Calu3 (cell line): ENCODE measurements at regions not wholly inside any gene's neighbourhood (a gene's known extent, or its start where the extent isn't known, plus 50 kb on each side); places are given as distances from the start of the nearest gene placed in this dataset.

Source experiments
- BruUV-seq: library from RNA; stranded (reverse); fragments of 400-500 nt; replicated peaks from 2 replicates; lab custom pipeline; 2021; lab: Mats Ljungman, UMichigan
- CTCF ChIA-PET: fragments of 300-600 bp; sonication (Branson Sonifier 250); formaldehyde crosslinking; loops from one replicate; lab custom pipeline; 2022; ENCODE audit warnings: antibody characterized with exemption; lab: Charles Lee
- DNase-seq: peaks from one replicate; pipeline ENCODE4 v3.0.0; 2022
- H3K27ac Mint-ChIP-seq: one replicate; pipeline ENCODE4 v1.8.0; 2022; ENCODE audit warnings: mixed read lengths; ENCODE audit not compliant: unreplicated experiment
- H3K27me3 Mint-ChIP-seq: one replicate; pipeline ENCODE4 v1.8.0; 2022; ENCODE audit warnings: mixed read lengths; ENCODE audit not compliant: unreplicated experiment
- H3K36me3 Mint-ChIP-seq: one replicate; pipeline ENCODE4 v1.8.0; 2022; ENCODE audit warnings: mild to moderate bottlenecking, moderate library complexity, mixed read lengths; ENCODE audit not compliant: insufficient read depth, unreplicated experiment
- H3K4me1 Mint-ChIP-seq: one replicate; pipeline ENCODE4 v1.8.0; 2022; ENCODE audit warnings: mild to moderate bottlenecking, low read depth, mixed read lengths; ENCODE audit not compliant: unreplicated experiment
- H3K4me3 Mint-ChIP-seq: one replicate; pipeline ENCODE4 v1.8.0; 2022; ENCODE audit warnings: mild to moderate bottlenecking, low read depth, moderate library complexity, mixed read lengths; ENCODE audit not compliant: unreplicated experiment
- H3K9me3 Mint-ChIP-seq: one replicate; pipeline ENCODE4 v1.8.0; 2022; ENCODE audit warnings: low read depth, mixed read lengths; ENCODE audit not compliant: unreplicated experiment
- intact Hi-C: fragments of 100-400 bp; cut with micrococcal nuclease; formaldehyde crosslinking; loops from one replicate; pipeline ENCODE4 v1.10.0; 2022; ENCODE audit not compliant: unreplicated experiment
- TF ChIP-seq, protein P1 (sequence below): fragments of 200-600 bp; IDR thresholded peaks from one replicate; pipeline ENCODE4 v1.8.0; 2022; ENCODE audit warnings: antibody characterized with exemption; ENCODE audit not compliant: unreplicated experiment

DNA sequence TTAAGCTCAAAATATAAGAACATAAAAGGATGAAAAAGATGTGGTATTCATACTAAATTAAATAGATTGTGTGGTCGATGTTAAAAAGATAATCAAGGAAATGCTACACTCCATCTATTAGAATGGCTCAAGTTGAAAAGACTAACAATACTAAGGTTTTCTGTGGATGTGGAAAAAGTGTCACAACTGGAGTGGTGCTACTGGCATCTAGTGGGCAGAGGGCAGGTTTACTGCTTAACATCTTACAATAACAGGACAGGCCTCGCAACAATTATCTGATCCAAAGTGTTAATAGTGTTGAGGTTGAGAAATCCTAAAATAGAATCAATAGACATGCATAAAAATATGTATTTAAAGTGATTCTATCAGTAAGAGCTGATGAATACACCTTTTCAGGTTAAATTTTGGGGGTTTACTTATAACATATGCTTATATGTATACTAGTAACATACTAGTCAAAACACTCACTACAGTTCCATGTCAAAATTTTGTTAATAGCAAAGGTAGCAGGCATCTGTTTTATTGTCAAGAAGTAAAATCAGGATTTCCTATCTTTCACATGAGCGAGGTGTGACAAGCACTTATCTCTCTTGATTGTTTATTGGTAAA is 91.5 kb upstream of the TMEFF2 start:
- BruUV-seq: no TSS peak
- Mint-ChIP-seq H3K27ac (no peak overlapping the region), H3K9me3 (no peaks in the 10 kb centered on the region), H3K27me3 (no peaks in the 10 kb centered on the region), H3K36me3 (no peaks in the 10 kb centered on the region), H3K4me3 (no peak overlapping the region), H3K4me1 (peaks cover 8% of the 10 kb centered on the region)
- intact Hi-C loops: loop anchor here (1.0 kb wide), 2 partner anchors 96 to 475 kb away; no protein-coding TSS in a partner anchor
- DNase-seq: no peak
- TF ChIP-seq, protein P1, sequence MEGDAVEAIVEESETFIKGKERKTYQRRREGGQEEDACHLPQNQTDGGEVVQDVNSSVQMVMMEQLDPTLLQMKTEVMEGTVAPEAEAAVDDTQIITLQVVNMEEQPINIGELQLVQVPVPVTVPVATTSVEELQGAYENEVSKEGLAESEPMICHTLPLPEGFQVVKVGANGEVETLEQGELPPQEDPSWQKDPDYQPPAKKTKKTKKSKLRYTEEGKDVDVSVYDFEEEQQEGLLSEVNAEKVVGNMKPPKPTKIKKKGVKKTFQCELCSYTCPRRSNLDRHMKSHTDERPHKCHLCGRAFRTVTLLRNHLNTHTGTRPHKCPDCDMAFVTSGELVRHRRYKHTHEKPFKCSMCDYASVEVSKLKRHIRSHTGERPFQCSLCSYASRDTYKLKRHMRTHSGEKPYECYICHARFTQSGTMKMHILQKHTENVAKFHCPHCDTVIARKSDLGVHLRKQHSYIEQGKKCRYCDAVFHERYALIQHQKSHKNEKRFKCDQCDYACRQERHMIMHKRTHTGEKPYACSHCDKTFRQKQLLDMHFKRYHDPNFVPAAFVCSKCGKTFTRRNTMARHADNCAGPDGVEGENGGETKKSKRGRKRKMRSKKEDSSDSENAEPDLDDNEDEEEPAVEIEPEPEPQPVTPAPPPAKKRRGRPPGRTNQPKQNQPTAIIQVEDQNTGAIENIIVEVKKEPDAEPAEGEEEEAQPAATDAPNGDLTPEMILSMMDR: no peak
- CTCF ChIA-PET: no interaction called here

DNA sequence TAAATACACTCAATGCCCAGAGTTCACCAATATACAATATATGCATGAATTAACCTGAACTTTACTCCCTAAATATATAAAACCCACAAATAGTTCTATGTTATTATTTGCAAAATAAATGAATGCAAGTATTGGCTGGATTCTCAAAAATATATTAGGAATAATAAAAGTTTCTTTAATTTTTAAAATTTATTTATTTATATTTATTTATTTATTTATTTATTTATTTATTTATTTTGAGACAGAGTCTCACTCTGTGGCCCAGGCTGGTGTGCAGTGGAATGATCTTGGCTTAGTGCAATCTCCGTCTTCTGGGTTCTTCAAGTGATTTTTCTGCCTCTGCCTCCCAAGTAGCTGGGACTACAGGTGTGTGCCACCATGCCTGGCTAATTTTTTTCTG is 88.7 kb upstream of the TMEFF2 start:
- no peak overlapping the region for H3K4me3 Mint-ChIP-seq

DNA sequence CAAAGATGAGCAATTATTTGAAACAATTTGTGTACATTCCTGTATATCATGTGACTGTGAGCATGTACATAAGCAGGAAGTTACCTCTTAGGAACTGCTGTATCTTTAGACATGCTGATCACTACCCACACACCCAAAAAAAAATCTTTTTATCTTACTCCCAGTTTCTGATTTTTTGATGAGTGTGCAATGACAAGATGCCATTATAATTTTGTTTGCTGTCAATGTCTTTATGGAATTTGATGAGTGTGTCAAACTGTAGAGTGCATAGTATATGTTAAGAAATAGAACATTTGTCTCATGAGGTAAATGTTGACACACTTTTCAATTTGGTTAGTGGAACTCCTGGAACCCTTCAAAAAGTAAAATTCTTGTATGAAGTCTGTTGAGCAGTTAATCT is 84.0 kb upstream of the TMEFF2 start:
- H3K9me3 Mint-ChIP-seq: peaks cover 10% of the 10 kb centered on the region
- H3K4me1 Mint-ChIP-seq: no peaks in the 10 kb centered on the region
- H3K27ac Mint-ChIP-seq: no peak overlapping the region
- no peaks in the 10 kb centered on the region for H3K36me3 Mint-ChIP-seq
- CTCF ChIA-PET: no interaction called here
- TF ChIP-seq, protein P1: no peak
- intact Hi-C loops: no loop called here
- H3K4me3 Mint-ChIP-seq: no peak overlapping the region
- H3K27me3 Mint-ChIP-seq: no peaks in the 10 kb centered on the region
- no TSS peak for BruUV-seq
- no peak for DNase-seq

More for the DNA sequence above, 88.7 kb upstream of the TMEFF2 start:
- BruUV-seq: no TSS peak
- H3K27ac Mint-ChIP-seq: no peak overlapping the region
- no peak for DNase-seq
- TF ChIP-seq, protein P1: no peak
- H3K4me1 Mint-ChIP-seq: peaks cover 5% of the 10 kb centered on the region
- CTCF ChIA-PET: no interaction called here
- no peaks in the 10 kb centered on the region for H3K9me3 Mint-ChIP-seq
- no peaks in the 10 kb centered on the region for H3K27me3 Mint-ChIP-seq
- intact Hi-C loops: no loop called here
- no peaks in the 10 kb centered on the region for H3K36me3 Mint-ChIP-seq

DNA sequence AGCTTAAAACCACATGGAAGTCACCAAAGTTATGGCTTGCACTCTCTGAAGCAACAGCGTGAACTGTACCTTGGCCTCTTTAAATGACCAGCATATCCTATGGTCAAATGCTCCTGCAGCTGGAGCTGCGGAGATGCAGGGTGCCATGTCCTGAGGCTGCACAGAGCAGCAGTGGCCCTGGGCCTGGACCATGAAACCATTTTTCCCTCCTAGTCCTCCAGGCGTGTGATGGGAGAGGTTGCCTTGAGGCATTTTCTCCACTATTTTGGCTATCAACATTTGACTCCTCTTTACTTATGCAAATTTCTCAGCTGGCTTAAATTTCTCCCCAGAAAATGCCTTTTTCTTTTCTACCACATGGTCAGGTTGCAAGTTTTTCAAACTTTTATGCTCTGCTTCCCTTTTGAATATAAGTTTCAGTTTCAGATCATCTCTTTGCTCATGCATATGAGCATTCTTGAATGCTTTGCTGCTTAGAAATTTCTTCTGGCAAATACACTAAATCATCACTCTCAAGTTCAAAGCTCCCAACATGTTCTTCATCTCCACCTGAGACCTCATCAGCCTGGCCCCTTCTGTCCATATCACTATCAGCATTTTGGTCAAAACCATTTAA is 82.9 kb upstream of the TMEFF2 start:
- CTCF ChIA-PET: interaction anchor here (0.6 kb wide), 1 partner anchor 1085 kb away, joined by 5 read pairs; no protein-coding TSS in a partner anchor
- H3K4me1 Mint-ChIP-seq: no peaks in the 10 kb centered on the region
- BruUV-seq: no TSS peak
- no peaks in the 10 kb centered on the region for H3K27me3 Mint-ChIP-seq
- TF ChIP-seq, protein P1: no peak
- H3K4me3 Mint-ChIP-seq: no peak overlapping the region
- no peaks in the 10 kb centered on the region for H3K36me3 Mint-ChIP-seq
- DNase-seq: no peak
- H3K27ac Mint-ChIP-seq: no peak overlapping the region
- intact Hi-C loops: no loop called here
- peaks cover 10% of the 10 kb centered on the region for H3K9me3 Mint-ChIP-seq
